HT1080 (cell line): ENCODE measurements at regions not wholly inside any gene's neighbourhood (a gene's known extent, or its start where the extent isn't known, plus 50 kb on each side); places are given as distances from the start of the nearest gene placed in this dataset.

ENCODE experiments used
- DNase-seq: peaks from one replicate; pipeline ENCODE4 v3.0.0-alpha.2; 2015; ENCODE audit warnings: low read depth

- no peak for DNase-seq
Observed at GRCh38 chr13:84399320-84400085, 517.2 kb upstream of the SLITRK1 start.

- DNase-seq = no peak
Observed at GRCh38 chr13:84393981-84394625, 511.8 kb upstream of the SLITRK1 start.

GRCh38 chr13:84380866-84381265 lies 498.6 kb upstream of the SLITRK1 start:
- no peak for DNase-seq

GRCh38 chr13:84377106-84377505 lies 494.8 kb upstream of the SLITRK1 start:
- DNase-seq = no peak

DNA sequence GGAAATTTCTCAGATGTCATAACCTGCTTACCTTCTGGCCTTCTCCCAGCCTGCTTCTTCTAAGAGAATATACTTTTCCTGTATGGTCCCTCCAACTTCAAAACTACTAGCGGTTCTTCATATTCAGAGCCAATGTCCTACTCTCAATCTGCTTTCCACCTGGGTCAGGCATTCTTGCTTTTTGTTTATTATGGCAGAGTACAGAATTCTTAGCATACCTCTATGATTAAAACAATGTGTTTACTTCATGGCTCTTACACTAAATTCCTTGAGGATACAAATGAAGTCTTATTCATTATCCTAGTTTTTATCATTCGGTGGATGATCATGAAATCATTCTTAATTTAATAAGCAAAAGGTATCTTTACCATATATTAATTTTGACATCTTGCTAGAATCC lies 484.2 kb upstream of the SLITRK1 start:
- no peak for DNase-seq

DNA sequence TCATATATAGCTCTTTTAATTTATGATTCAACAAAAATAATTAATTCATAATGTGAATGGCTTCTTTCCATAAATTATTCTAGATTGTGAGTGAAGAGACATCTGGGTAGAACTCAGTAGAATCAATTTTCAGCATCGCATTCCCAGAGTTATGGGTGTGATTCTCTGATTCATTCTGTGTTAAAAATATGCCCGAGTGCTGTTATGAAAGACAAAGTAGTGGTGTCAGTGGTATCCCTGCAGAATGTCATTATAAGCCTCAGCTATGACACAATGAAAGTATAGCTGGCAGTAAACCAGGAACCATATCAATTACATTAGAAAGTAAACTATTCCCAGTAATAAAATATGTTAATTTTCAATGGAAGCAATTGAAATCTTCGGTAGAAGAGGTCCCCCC lies 480.5 kb upstream of the SLITRK1 start:
- DNase-seq = no peak

DNA sequence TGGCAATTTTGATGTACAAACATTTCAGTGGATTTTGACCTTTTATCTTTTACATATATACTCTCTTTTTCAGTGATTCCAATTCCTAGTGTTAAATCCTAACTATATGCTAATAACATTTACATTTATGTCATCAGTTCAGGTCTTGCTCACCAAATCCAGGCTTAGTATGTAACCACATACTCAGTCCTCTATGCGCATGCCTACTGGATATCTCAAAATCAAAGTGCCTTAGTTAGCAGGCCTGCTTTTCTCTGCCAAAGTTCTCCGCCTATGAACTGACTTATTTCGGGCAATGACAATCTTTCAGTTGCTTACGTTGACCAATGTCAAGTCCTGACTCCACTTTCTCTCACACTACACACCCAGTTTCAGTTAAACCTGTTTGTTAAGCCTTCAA lies 478.5 kb upstream of the SLITRK1 start:
- no peak for DNase-seq

DNA sequence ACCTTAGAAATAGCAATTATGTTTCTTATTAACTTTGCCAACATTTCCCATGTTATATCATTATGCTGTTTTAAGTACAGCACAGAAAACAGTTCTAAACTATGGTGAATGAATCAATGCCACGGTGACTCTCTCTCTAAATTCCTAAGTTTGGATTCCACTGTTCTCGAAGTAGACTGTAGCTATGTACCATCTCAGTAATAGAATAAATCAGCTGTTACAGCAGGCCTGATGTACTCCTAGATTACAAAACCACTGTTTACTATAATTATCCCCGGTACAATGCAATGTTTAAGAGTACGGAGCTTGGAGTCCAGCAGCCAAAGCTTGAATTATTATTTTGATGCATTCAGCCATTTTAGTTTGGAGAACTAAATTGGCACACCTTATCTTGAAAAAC lies 476.3 kb upstream of the SLITRK1 start:
- DNase-seq = no peak

GRCh38 chr13:84352946-84353345 lies 470.7 kb upstream of the SLITRK1 start:
- no peak for DNase-seq

DNA sequence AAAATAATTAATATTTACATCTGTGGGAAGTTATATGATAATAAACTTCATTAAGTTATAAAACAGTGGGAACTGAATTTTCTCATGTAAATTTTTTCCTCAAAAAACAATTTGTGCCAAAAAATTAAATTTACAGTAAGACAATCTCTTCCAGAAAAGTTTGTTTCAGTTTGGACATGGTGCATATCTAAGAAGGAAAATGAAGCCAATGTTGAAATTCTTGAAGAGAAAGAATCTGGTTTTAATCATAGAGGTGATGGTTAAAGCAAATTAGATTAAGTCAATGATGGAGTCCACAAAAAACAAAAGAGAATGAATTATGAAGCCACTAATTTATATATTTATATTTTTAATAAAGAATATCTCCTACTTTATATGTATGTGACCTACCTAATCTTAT lies 457.2 kb upstream of the SLITRK1 start:
- DNase-seq = no peak

GRCh38 chr13:84332346-84332745 lies 450.1 kb upstream of the SLITRK1 start:
- no peak for DNase-seq

DNA sequence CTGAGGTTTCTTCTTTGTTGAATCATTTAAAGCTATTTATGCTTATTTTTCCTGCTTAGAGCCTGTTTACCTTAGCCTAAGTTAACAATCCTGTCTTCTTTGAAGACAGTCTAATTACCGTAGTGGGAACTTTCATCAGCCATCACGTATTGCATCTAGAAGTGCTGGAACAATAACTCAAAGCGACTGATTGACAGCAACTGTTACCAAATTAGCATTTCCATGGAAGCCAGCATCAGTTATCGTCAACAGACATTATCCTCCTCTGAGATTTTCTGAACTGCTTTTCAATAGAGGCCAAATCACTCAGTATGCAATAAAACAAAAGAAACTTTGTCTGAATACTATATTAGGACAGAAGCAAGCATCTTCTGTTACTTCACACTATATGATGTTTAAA lies 433.3 kb upstream of the SLITRK1 start:
- no peak for DNase-seq

- peak; percentile 1 for DNase-seq
Observed at GRCh38 chr13:84303035-84303434, 420.8 kb upstream of the SLITRK1 start.

- DNase-seq = no peak
Observed at GRCh38 chr13:84297251-84297650, 415.0 kb upstream of the SLITRK1 start.

DNA sequence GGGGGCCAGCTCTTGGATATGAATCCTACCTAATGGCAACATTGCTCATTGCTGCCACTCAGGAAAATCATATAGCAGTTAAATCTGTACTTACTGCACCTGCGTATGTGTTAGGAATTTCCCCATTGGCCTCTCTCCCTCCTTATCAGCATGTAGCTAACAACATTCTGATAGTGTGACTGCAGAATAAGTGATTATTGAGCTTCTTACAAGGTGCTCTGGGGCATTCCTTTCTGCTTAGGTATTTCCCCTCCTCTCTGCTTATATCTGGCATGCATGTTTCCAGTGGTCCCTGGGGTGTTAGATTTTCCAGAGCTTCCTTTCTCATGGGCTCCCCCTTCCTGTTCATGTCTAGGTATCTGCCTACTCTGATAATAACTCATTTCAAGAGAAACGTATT lies 414.1 kb upstream of the SLITRK1 start:
- DNase-seq = no peak

DNA sequence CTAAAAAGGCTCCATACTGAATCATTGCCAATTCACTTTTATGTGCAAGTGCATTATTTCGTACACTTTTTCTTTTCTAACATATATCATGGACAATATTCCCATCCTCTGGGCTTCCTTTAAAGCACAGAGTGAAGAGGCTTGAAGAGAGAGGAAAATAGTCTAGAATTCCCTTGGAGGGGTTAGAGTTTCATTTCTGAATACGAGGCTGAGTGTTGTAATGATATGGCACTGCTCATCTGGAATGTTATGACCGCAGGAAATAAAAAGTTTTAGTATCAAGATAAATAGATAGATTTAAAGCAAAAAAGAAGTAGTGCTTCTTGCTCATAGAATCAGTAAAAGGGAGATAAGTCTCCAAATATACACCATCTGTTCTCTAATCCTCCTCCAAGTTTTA lies 412.3 kb upstream of the SLITRK1 start:
- no peak for DNase-seq

DNA sequence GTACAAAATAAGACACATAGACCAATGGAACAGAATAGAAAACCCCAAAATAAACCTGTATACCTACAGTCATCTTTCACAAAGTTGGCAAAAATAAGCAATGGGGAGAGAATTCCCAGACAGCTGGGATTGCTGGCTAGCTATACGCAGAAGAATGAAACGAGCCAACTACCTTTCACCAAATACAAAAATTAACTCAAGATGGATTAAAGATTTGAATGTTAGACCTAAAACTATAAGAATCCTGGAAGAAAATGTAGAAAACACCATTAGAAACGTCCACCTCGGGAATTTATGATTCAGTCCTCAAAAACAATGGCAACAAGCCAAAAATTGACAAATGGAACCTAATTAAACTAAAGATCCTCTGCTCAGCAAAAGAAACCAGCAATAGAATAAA lies 408.1 kb upstream of the SLITRK1 start:
- DNase-seq = no peak

DNA sequence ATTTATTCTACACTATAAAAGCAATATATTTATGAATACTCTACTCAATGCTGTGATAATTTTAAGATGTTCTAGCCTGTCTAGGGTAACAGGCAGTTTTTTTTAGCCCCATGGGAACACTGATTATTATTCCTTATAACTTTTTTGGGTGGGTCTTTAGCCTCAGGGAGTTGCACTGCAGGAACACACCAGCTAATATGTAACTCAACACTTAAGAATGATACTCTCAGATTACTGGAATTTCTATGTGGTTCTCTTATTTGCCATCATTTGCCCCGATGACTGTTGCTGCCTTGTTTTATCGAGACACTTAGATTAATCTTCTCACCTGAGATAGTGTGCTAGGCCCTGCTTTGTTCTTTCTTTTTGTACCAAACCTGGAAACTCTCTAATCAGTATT lies 396.9 kb upstream of the SLITRK1 start:
- no peak for DNase-seq

GRCh38 chr13:84272877-84273562 lies 390.7 kb upstream of the SLITRK1 start:
- DNase-seq = no peak

- DNase-seq = no peak
Observed at GRCh38 chr13:84265257-84265764, 383.0 kb upstream of the SLITRK1 start.

DNA sequence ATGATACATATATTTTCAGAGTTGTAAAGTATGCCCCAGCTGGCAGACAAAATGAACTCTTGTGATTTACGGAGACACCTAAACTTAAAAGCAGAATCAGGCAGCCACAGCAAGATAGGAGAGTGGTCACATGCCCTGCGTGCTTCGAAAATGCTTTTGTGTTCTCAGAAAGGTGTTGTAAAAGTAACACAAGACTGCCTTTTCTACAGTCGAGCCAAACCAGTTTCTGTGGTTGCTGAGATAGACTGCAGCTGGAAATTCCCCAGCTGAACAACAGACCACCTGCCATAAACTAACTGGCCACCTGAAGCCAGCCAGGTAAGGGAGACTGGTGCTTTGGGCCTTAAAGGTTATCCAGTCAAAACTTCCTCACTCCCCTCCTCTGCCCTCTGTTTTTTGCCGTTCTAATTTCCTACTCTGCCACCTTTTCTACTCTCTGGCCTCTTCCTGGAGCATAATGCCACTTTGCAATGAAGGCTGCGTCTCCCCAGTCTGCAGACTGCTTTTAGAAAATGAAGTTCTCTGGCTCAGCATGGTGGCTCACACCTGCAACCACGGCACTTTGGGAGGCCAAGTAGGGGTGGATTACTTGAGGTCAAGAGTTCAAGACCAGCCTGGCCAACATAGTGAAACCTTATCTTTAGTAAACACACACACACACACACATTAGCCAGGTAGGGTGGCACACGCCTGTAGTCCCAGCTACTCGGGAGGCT lies 381.2 kb upstream of the SLITRK1 start:
- DNase-seq = no peak
